Brain microvascular endothelial cell (primary cell): ENCODE measurements at regions not wholly inside any gene's neighbourhood (a gene's known extent, or its start where the extent isn't known, plus 50 kb on each side); places are given as distances from the start of the nearest gene placed in this dataset.

ENCODE experiments used
- DNase-seq: peaks from one replicate; pipeline ENCODE4 v3.0.0-alpha.2; 2020
- H3K27ac ChIP-seq: fragments of 250-450 bp; sonication (Bioruptor Pico); 2 replicates; pipeline ENCODE4 v1.5.1; 2020; ENCODE audit warnings: mild to moderate bottlenecking, moderate library complexity
- H3K27me3 ChIP-seq: fragments of 250-450 bp; sonication (Bioruptor Pico); replicated peaks from 2 replicates; pipeline ENCODE4 v1.5.1; 2020; ENCODE audit warnings: mild to moderate bottlenecking
- H3K36me3 ChIP-seq: fragments of 250-450 bp; sonication (Bioruptor Pico); replicated peaks from 2 replicates; pipeline ENCODE4 v1.5.1; 2020; ENCODE audit warnings: mild to moderate bottlenecking
- H3K4me3 ChIP-seq: 2 replicates; pipeline ENCODE4 v1.5.1; 2011; ENCODE audit warnings: low read depth, mild to moderate bottlenecking, control low read depth, low read length, moderate library complexity
- in situ Hi-C: cut with HindIII; loops from 2 replicates; pipeline ENCODE4 v1.10.0; 2017; ENCODE audit warnings: low sequenced_read_pairs, low pct_ligation_motif_present
- TF ChIP-seq, protein P1 (sequence below): IDR thresholded peaks from 2 replicates; pipeline ENCODE4 v1.5.1; 2011; ENCODE audit warnings: low read depth, mild to moderate bottlenecking, moderate library complexity, low read length, control low read depth, inconsistent platforms; ENCODE audit errors: missing control alignments

DNA sequence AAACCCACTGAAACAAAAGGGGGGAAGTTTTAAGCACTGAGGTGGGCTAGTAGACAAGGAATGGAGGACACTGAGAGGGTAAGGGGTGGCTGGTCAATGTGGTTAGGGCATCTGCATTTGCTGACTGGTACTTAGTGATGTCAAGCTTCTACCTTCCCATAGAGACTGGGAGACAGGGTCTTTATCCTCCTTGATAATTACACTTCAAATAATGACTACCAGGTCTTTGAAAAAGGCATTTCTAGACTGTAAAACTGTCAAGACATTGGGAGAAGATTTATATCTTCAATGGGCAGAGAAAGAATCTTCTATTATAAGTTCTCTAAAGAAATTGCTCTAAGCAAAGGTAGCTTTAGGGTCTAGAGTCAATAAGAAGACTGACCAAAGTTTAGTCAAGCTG lies 1490.8 kb upstream of the PCDH20 start:
- H3K4me3 ChIP-seq = no peak overlapping the region
- TF ChIP-seq, protein P1, sequence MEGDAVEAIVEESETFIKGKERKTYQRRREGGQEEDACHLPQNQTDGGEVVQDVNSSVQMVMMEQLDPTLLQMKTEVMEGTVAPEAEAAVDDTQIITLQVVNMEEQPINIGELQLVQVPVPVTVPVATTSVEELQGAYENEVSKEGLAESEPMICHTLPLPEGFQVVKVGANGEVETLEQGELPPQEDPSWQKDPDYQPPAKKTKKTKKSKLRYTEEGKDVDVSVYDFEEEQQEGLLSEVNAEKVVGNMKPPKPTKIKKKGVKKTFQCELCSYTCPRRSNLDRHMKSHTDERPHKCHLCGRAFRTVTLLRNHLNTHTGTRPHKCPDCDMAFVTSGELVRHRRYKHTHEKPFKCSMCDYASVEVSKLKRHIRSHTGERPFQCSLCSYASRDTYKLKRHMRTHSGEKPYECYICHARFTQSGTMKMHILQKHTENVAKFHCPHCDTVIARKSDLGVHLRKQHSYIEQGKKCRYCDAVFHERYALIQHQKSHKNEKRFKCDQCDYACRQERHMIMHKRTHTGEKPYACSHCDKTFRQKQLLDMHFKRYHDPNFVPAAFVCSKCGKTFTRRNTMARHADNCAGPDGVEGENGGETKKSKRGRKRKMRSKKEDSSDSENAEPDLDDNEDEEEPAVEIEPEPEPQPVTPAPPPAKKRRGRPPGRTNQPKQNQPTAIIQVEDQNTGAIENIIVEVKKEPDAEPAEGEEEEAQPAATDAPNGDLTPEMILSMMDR = no peak
- H3K27me3 ChIP-seq = no peaks in the 10 kb centered on the region
- in situ Hi-C loops = no loop called here
- no peak for DNase-seq
- H3K36me3 ChIP-seq = no peaks in the 10 kb centered on the region
- no peak overlapping the region for H3K27ac ChIP-seq

DNA sequence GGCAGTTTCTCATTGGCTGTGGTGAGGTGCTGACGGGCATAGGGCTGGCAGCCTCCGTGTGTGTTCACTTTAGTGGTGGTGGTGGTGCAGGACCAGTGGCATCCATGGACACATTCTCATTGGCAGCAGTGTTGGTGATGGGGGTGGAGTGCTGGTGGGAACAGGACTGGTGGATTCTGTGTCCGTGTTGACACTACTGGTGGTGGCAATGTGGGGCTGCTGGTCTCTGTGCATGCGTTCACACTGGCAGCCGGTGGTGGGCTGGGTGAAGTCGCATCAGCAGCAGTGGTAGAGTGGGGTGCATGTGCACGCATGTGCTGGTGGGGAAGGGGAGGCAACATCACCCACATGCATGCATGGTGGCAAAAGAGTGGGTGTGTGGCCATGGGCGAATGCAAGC lies 1471.4 kb upstream of the PCDH20 start:
- Histone ChIP-seq H3K27ac (no peak overlapping the region), H3K36me3 (no peaks in the 10 kb centered on the region), H3K27me3 (no peaks in the 10 kb centered on the region), H3K4me3 (no peak overlapping the region)
- TF ChIP-seq, protein P1 = no peak
- DNase-seq = no peak
- in situ Hi-C loops = no loop called here

DNA sequence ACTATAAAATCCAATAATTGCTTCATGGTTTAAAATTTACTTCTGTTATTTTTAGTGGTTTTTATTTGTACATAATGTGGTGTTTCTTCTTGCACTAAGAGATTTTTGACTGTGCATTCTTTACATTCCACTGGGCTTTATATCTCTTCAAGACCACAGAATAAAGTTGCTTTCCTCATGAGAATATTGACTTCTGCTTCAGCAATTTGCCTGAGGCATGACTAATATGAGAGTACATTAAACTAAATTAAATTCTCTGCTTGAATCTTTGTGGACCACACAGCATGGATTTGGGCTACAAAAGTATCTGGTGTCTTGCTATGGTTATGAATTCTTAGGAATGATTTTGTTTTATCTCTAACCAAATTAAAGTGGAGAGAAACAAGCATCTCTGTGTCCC lies 1463.4 kb upstream of the PCDH20 start:
- peak; percentile 12 for DNase-seq
- in situ Hi-C loops = no loop called here
- Histone ChIP-seq H3K4me3 (no peak overlapping the region), H3K36me3 (no peaks in the 10 kb centered on the region), H3K27me3 (no peaks in the 10 kb centered on the region), H3K27ac (no peak overlapping the region)
- TF ChIP-seq, protein P1 = no peak

DNA sequence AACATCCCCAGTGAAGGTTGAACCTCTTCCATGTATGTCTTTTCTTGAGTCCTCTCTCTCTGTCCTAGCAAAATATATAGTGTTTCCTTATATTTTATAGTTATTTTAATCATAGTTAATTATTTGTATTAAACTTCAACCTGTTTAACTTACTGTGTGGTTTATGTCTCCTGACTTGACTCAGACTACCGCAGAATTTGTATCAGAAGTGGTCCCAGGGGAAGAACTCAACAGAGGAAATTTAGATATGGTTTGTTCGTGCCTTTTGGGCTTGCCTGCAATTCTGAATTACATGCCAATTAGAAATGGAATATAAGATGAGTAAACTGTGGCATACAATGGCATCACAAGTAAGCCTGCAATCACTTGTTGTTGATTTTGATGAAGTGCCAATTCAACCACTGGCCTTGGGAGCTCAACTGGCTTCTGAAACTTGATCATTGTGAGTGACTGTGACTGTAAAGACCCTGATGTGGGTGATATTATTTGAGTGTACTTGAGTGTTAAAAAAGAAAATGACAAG lies 1459.5 kb upstream of the PCDH20 start:
- no peak overlapping the region for H3K27ac ChIP-seq
- no peak for DNase-seq
- no peak overlapping the region for H3K4me3 ChIP-seq
- in situ Hi-C loops = no loop called here
- no peaks in the 10 kb centered on the region for H3K36me3 ChIP-seq
- no peaks in the 10 kb centered on the region for H3K27me3 ChIP-seq
- TF ChIP-seq, protein P1 = no peak

DNA sequence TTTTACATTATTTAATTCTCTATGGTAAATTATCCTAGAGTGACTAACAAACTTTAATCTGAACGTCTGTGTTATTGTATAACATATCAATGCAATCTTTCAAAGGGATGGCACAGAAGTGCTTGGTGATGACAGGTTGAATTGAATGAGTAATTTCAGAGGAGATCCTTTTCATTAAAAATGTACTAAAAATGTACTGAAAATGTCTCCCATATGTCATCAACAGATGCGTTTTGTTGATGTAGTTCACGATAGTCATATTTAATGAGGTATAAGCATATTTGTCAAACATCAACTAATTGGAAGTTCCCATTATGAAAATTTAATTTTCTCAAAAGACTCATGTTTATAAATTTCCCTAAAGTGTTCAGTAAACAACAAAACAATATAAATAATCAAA lies 1434.7 kb upstream of the PCDH20 start:
- H3K27me3 ChIP-seq = no peaks in the 10 kb centered on the region
- no peaks in the 10 kb centered on the region for H3K36me3 ChIP-seq
- DNase-seq = no peak
- H3K27ac ChIP-seq = no peak overlapping the region
- TF ChIP-seq, protein P1 = no peak
- in situ Hi-C loops = no loop called here
- H3K4me3 ChIP-seq = no peak overlapping the region

DNA sequence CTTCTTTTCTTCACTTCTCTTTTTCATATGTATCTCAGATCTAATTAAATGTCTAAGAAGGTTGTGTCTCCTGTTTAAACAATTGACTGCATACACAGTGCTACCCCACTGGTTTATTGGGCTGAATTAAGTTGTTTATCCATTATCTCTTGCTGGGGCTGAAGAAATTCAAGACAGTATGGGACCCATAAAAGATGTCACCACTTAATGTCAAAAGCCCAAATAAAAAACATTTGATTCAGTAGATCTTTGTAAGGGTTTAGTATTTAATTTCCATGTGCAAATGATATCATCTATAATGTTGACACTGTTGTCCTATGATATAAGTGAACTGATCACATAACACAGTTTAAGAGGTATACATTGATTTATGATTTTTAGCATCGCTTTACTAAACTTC lies 1431.9 kb upstream of the PCDH20 start:
- H3K27ac ChIP-seq = no peak overlapping the region
- in situ Hi-C loops = no loop called here
- no peak overlapping the region for H3K4me3 ChIP-seq
- TF ChIP-seq, protein P1 = no peak
- no peaks in the 10 kb centered on the region for H3K36me3 ChIP-seq
- DNase-seq = no peak
- H3K27me3 ChIP-seq = no peaks in the 10 kb centered on the region
